ENCODE measurements at regions not wholly inside any gene's neighbourhood (a gene's known extent, or its start where the extent isn't known, plus 50 kb on each side); places are given as distances from the start of the nearest gene placed in this dataset.
"Not testable (repeated sequence)": the region's sequence is repeated elsewhere in the genome, so short reads cannot be mapped to it uniquely, and the experiment has no call there.

DNA sequence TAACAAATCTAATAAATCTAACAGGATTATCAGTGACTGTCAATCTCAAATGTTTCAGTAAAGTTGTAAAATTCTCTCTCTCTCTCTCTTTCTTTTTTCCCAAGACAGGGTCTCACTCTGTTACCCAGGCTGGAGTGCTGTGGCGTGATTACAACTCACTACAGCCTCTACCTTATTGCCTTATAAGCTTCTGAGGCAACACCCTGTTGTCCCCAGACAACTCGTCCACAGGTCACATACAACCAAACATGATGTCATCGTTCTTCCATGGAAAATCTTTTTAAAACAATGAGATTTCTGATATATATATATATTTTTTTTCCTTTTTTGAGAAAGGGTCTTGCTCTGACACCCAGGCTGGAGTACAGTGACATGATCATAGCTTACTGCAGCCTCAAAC, 151.4 kb upstream of the RGS6 start:
- DNase-seq (ENCODE audit: low read depth) = no peak

- DNase-seq (ENCODE audit: low read depth) = no peak
Measured at GRCh38 chr14:71783088-71783487, 149.1 kb upstream of the RGS6 start.

DNA sequence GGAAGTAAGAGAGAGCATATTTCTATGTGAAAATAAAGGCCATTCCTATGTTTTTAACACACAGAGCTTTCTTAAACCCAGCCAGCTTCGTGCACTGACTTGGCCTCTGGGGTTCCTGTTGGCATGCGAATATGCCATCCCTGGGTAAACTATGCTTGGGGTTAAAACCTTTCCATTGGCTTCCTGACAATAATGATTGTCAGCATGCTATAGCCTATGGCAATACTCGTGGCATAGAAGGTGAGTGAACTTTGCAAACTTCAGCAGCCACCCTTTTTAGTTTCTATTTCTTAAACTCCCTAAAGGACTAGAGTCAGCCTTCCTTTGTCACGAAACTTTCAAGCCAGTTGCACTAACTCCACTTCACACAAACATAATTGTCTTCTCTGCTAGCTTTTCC, 148.4 kb upstream of the RGS6 start:
- DNase-seq (ENCODE audit: low read depth) = no peak

DNA sequence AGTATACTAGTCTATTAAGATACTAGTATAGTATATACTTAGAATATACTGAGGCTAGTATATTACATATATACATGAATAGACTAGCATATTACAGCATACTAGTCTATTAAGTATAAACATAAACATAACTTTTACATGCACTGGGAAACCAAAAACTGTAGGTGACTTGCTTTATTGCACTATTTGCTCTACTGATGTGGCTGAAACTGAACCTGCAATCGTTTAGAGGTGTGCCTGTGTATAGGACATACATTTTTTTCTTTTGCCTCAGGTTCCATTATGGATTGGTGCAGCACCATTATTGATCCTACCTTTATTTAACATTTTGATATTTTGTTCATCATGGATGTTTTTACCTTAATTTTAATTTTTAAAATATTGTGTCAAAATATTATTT, 143.2 kb upstream of the RGS6 start:
- no peak for DNase-seq (ENCODE audit: low read depth)

- no peak for DNase-seq (ENCODE audit: low read depth)
Measured at GRCh38 chr14:71799841-71800240, 132.4 kb upstream of the RGS6 start.

DNA sequence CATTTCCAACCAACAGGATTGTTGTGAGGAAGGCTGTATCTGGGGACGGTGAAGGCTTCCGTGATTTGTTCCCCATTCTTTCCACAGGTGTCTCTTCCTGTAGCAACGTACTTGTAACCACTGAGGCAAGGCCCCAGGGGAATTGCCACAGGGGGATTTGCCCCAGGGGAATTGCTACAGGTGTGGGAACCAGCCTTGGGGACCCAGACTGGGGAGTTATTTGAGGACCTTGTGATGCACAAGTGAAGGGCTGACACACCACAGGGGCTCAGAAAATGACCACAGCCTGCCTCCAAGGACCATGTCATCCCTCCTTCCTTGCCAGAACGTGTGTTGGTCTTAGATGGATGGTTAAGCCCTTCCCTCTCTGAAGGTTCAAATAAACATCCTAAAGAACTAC, 131.4 kb upstream of the RGS6 start:
- no peak for DNase-seq (ENCODE audit: low read depth)

GRCh38 chr14:71803539-71804260, 128.5 kb upstream of the RGS6 start:
- peak; percentile 77 for DNase-seq (ENCODE audit: low read depth)

DNA sequence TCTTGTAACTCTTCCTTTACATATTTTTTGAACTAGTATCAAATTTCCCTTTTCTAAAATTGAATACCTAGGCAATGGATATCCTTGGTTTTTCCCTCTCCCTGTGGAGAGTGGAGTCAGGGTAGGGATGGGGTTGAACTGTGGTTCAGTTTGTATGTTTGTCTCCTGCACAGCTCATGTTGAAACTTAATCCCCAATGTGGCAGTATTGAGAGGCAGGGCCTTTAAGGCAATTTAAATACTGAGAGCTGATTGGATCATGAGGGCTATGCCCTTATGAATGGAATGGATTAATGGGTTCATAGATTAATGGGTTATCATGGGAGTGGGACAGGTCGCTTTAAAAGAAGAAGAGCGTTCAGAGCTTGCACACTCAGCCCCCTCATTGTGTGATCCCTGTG, 127.2 kb upstream of the RGS6 start:
- no peak for DNase-seq (ENCODE audit: low read depth)

DNA sequence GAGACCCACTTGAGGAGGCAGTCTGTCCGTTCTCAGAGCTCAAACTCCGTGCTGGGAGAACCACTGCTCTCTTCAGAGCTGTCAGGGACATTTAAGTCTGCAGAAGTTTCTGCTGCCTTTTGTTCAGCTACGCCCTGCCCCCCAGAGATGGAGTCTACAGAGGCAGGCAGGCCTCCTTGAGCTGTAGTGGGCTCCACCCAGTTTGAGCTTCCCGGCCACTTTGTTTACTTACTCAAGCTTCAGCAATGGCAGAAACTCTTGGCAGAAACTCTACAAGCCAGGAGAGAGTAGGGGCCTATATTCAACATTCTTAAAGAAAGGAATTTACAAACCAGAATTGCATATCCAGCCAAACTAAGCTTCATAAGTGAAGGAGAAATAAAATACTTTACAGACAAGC, 125.2 kb upstream of the RGS6 start:
- DNase-seq (ENCODE audit: low read depth) = not testable (repeated sequence)

GRCh38 chr14:71810800-71811199, 121.4 kb upstream of the RGS6 start:
- not testable (repeated sequence) for DNase-seq (ENCODE audit: low read depth)

DNA sequence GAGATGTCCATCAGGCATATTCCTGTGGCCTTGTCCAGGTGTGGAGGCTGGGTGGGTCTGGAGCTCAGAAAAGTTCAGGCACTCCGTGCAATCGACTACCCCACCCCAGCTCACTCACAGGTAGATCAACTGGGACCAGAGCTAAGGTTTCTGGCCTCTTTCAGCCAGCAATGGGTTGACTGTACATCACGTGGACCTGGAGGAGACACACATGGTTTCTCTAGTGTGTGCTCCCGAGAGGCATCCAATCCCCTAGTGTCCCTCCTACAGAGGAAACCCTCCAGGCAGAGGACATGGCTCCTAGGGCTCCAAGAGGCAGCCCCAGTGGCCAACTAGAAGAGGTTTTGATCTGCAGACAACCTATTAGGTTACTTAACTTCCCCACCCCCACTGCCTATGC, 119.5 kb upstream of the RGS6 start:
- DNase-seq (ENCODE audit: low read depth) = no peak

GRCh38 chr14:71815110-71815509, 117.1 kb upstream of the RGS6 start:
- DNase-seq (ENCODE audit: low read depth) = no peak

DNA sequence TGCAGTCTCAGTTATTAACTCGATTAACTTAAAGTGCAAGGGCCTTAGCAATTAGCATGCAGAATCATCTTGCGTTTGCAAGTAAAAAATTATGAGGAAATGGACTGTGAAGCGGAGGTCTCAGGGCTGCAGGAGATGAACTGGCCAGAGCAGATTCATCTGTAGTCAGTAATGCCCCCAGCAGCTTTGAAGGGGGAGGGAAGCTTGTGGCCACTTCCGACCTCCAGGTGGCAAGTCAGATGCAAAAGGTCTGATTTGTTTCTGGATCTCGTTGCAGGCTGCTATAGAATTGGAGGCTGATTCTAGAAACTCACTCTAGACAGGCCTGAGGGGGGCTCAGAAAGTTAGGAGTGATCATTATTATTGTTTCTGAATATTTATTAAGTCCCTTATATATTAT, 107.4 kb upstream of the RGS6 start:
- DNase-seq (ENCODE audit: low read depth) = no peak

- no peak for DNase-seq (ENCODE audit: low read depth)
Measured at GRCh38 chr14:71833476-71833875, 98.8 kb upstream of the RGS6 start.

DNA sequence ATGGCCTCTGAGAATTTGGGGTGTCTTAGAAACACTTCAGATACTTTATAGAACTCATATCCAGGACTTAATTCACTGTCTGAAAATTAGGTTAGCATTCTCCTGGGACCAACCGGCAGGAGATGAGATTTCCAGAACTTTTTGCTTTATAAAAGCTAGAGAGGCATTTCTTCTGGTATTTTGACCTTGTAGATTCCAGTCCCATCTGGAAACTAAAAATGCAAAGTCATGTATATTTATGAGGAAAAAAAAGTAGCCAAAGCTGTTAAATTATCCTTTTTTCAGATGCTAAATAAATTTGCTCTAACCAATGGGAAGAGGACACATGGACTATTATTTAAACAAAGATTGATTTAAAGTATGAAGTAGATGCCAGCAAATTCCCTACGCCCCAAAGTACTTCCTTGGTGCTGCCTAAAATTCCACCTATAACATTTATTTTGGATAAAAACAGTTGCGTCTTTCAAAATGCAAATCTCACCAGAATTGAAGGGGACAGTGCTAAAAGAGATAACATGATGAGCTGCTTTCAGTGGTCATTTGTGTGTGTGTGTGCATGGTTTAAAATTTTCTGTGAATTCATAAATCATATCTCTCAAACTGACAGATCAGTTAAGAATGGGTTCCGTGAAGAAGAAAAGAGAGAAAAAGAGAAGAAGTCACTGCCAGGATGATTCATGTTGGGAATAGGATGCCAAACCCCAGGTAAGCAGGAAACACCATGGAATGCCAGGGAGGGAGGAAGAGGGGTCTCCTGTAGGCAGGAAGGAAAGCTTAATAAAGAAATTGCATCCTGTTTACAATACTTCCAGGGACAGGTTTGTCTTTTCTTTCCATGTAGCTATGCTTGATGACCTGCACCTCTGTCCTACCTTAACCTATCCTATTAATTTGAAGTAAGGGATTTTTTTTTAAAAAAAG, 97.7 kb upstream of the RGS6 start:
- DNase-seq (ENCODE audit: low read depth) = no peak

DNA sequence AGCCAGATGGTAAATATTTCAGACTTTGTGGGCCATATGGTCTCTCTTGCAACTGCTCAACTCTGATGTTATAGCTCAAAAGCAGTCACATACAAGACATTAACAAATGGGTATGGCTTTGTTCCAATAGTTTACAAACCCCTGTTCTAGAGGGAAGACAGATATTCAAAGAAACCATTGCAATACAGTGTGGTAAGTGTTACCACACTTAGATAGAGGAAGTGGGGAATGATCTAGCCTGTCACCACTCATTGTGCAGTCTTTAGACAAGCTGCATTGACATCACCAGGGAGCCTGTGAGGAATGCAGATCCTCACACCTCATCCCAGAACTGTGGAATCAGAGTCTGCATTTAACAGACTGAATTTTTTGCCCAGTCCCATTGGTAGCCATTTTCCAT, 80.0 kb upstream of the RGS6 start:
- no peak for DNase-seq (ENCODE audit: low read depth)

DNA sequence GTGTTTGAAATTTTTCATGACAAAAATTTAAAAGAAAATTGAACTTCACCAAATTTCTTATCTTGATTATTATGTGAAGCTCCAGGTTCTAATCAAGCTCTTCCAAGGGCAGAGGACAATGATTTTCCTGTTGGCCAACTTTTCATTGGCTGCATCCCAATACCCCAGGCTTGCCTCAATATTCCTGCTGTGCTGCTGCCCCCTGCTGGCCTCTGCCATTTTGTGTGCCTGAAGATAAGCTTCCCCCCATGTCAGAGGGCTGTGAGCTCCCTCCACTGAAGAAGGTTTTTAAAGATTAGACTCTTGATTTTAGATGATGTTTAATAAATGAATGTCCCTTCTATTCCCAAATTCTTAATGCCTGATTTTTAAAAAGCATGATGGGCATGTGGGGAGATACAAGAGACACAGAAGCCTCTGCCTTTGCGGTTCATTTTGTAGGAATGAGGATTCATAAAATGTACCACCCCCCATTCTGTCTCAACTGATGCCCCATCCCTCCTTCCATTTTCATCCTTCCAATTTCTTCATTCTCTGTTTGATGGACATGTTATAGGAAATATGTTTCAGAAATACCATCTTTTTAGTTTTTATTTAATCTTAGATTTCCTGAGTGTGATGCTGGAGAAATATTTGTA, 76.7 kb upstream of the RGS6 start:
- DNase-seq (ENCODE audit: low read depth) = peak; percentile 29

DNA sequence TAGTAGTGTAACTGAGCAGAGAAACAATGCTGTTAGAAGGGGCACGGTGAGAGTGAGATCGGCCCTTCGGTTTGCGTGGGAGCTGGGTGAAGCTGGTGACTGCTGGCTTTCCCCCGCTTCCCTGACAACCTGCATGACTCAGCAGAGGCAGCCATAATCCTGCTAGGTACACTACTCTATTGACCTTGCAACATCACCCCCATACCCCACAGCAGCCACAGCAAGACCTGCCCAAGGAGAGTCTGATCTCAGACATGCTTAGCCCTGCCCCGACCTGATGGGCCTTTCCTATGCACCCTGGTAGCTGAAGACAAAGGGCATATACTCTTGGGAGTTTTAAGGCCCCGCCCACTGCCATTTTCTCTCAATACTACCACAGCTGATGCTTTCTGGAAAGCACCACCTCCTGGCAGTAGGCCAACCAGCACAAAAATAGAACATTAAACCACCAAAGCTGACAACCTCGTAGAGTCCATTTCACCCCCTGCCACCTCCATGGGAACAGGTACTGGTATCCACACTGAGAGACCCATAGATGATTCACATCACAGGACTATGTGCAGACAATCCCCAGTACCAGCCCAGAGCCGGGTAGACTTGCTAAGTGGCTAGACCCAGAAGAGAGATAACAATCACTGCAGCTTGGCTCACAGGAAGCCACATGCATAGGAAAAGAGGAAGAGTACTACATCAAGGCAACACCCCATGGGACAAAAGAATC, 75.9 kb upstream of the RGS6 start:
- peak; percentile 2 for DNase-seq (ENCODE audit: low read depth)

DNA sequence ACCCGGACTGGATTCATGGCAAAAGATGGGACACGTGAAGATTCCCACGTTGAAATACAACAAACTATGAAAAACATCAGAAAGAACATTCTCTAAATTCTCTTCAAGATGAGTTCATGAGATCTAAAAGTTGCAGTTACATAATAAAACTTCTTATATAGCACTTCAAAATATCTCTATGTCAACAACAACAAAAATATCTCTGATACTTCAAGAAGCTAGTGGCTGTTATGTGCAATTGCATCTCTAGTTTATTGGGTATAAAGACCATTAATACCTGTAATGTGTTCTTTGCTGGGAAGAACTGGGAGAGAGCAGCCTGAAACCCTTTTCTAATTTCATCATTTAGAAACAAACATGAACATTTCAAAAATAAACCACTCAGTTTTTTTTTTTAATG, 69.2 kb upstream of the RGS6 start:
- DNase-seq (ENCODE audit: low read depth) = no peak

GRCh38 chr14:71863766-71864165, 68.5 kb upstream of the RGS6 start:
- DNase-seq (ENCODE audit: low read depth) = no peak
